ENCODE measurements at regions not wholly inside any gene's neighbourhood (a gene's known extent, or its start where the extent isn't known, plus 50 kb on each side); places are given as distances from the start of the nearest gene placed in this dataset.
"Not testable (repeated sequence)": the region's sequence is repeated elsewhere in the genome, so short reads cannot be mapped to it uniquely, and the experiment has no call there.

DNA sequence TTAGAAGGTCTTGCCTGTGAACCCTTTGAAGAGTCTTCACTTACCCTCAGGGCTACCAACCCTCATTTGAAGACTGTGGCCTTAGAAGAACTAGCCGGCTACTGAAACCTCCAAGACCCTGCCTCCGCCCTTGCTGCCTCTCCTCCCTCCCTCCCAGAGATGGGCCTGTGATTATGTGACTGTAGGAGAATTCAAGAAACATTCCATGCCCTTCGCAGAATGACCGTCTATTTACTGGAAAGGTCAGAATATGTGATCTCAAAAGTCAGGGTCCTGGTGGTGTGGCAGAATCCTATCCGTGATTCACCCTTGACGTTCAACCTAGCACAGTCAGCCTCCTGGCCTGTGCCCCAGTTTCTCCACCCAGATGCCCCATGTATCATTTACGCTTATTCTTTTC, 109.6 kb downstream of the CTNND1 start:
- H3K36me3 Mint-ChIP-seq (ENCODE audit: low read depth), result no peaks in the 10 kb centered on the region
- peaks cover 6% of the 10 kb centered on the region for H3K4me1 Mint-ChIP-seq (ENCODE audit: low read depth)
- H3K27me3 Mint-ChIP-seq, result peaks cover 4% of the 10 kb centered on the region
- no peak overlapping the region for H3K27ac Mint-ChIP-seq
- H3K4me3 Mint-ChIP-seq, result no peak overlapping the region
- H3K9me3 Mint-ChIP-seq, result no peaks in the 10 kb centered on the region

DNA sequence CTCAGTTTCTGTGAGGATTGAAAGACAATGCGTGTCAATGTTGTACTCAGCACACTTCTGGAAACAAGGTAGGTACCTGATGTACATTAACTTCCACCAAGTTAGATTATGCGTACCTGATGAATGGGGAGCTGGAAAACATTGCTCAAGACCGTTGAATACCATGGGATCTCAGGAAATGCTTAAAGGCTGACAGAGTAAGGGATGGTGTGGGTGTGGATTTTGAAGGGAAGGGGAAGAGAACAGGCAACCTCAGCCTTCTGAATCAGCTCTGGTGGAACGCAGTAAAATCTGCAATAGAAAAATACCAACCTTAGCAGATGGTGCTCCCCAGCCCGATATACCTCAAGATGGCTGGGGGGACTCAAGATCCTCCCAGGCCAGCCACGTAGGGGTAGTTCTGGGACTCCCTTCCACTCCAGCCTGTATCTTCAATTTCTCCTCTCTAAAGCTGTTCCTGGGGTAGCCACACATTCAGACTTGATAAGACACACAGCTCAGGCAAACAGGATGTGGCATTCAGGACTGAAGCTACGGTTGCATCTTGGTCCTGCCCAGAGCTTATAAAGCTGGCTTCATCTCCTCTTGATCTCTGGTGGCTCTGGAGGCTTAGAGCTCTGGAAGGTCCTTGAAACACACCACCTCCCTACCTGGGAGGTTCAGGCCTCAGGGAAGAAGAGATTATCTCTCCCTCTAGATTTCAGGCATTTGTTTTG, 111.8 kb downstream of the CTNND1 start:
- H3K4me1 Mint-ChIP-seq (ENCODE audit: low read depth), result peaks cover 6% of the 10 kb centered on the region
- H3K4me3 Mint-ChIP-seq, result no peak overlapping the region
- peaks cover 4% of the 10 kb centered on the region for H3K27me3 Mint-ChIP-seq
- no peak overlapping the region for H3K27ac Mint-ChIP-seq
- H3K36me3 Mint-ChIP-seq (ENCODE audit: low read depth), result no peaks in the 10 kb centered on the region
- no peaks in the 10 kb centered on the region for H3K9me3 Mint-ChIP-seq

GRCh38 chr11:57874981-57875380, 113.4 kb downstream of the CTNND1 start:
- Mint-ChIP-seq H3K4me1 (ENCODE audit: low read depth) (peaks cover 6% of the 10 kb centered on the region), H3K9me3 (no peaks in the 10 kb centered on the region), H3K27me3 (no peaks in the 10 kb centered on the region), H3K36me3 (ENCODE audit: low read depth) (no peaks in the 10 kb centered on the region), H3K27ac (no peak overlapping the region), H3K4me3 (no peak overlapping the region)

- Mint-ChIP-seq H3K27me3 (peaks cover 9% of the 10 kb centered on the region), H3K4me1 (ENCODE audit: low read depth) (peaks cover 5% of the 10 kb centered on the region), H3K4me3 (no peak overlapping the region), H3K27ac (no peak overlapping the region), H3K36me3 (ENCODE audit: low read depth) (no peaks in the 10 kb centered on the region), H3K9me3 (no peaks in the 10 kb centered on the region)
These were observed 120.0 kb downstream of the CTNND1 start for GRCh38 chr11:57881647-57882046.

GRCh38 chr11:57883630-57884029, 122.0 kb downstream of the CTNND1 start:
- peaks cover 9% of the 10 kb centered on the region for H3K27me3 Mint-ChIP-seq
- H3K27ac Mint-ChIP-seq, result no peak overlapping the region
- no peaks in the 10 kb centered on the region for H3K36me3 Mint-ChIP-seq (ENCODE audit: low read depth)
- no peaks in the 10 kb centered on the region for H3K9me3 Mint-ChIP-seq
- H3K4me3 Mint-ChIP-seq, result no peak overlapping the region
- peaks cover 5% of the 10 kb centered on the region for H3K4me1 Mint-ChIP-seq (ENCODE audit: low read depth)

- Mint-ChIP-seq H3K36me3 (ENCODE audit: low read depth) (no peaks in the 10 kb centered on the region), H3K9me3 (no peaks in the 10 kb centered on the region)
These were observed 123.9 kb downstream of the CTNND1 start for GRCh38 chr11:57885298-57886050.

GRCh38 chr11:57888386-57888785, 126.8 kb downstream of the CTNND1 start:
- H3K36me3 Mint-ChIP-seq (ENCODE audit: low read depth), result no peaks in the 10 kb centered on the region
- no peaks in the 10 kb centered on the region for H3K9me3 Mint-ChIP-seq
- H3K27ac Mint-ChIP-seq, result no peak overlapping the region
- H3K4me3 Mint-ChIP-seq, result no peak overlapping the region
- no peaks in the 10 kb centered on the region for H3K4me1 Mint-ChIP-seq (ENCODE audit: low read depth)
- peaks cover 17% of the 10 kb centered on the region for H3K27me3 Mint-ChIP-seq

More at GRCh38 chr11:57885298-57886050, 123.9 kb downstream of the CTNND1 start:
- no peak overlapping the region for H3K27ac Mint-ChIP-seq
- H3K4me3 Mint-ChIP-seq, result no peak overlapping the region
- H3K4me1 Mint-ChIP-seq (ENCODE audit: low read depth), result peaks cover 5% of the 10 kb centered on the region
- H3K27me3 Mint-ChIP-seq, result peaks cover 9% of the 10 kb centered on the region

- Mint-ChIP-seq H3K27me3 (peaks cover 12% of the 10 kb centered on the region), H3K36me3 (ENCODE audit: low read depth) (no peaks in the 10 kb centered on the region), H3K4me3 (no peak overlapping the region), H3K27ac (no peak overlapping the region), H3K9me3 (peaks cover 5% of the 10 kb centered on the region), H3K4me1 (ENCODE audit: low read depth) (no peaks in the 10 kb centered on the region)
These were observed 128.9 kb downstream of the CTNND1 start for GRCh38 chr11:57890521-57890920.

GRCh38 chr11:57893200-57893599, 130.5 kb upstream of the OR9Q1 start:
- not testable (repeated sequence) for H3K4me1 Mint-ChIP-seq (ENCODE audit: low read depth); H3K4me3 Mint-ChIP-seq; H3K9me3 Mint-ChIP-seq; H3K27ac Mint-ChIP-seq; H3K36me3 Mint-ChIP-seq (ENCODE audit: low read depth)
- peaks cover 16% of the 10 kb centered on the region for H3K27me3 Mint-ChIP-seq

GRCh38 chr11:57896361-57897145, 127.1 kb upstream of the OR9Q1 start:
- no peaks in the 10 kb centered on the region for H3K36me3 Mint-ChIP-seq (ENCODE audit: low read depth)
- no peaks in the 10 kb centered on the region for H3K4me1 Mint-ChIP-seq (ENCODE audit: low read depth)
- H3K4me3 Mint-ChIP-seq, result no peak overlapping the region
- peaks cover 13% of the 10 kb centered on the region for H3K27me3 Mint-ChIP-seq
- H3K9me3 Mint-ChIP-seq, result peaks cover 5% of the 10 kb centered on the region
- H3K27ac Mint-ChIP-seq, result no peak overlapping the region

DNA sequence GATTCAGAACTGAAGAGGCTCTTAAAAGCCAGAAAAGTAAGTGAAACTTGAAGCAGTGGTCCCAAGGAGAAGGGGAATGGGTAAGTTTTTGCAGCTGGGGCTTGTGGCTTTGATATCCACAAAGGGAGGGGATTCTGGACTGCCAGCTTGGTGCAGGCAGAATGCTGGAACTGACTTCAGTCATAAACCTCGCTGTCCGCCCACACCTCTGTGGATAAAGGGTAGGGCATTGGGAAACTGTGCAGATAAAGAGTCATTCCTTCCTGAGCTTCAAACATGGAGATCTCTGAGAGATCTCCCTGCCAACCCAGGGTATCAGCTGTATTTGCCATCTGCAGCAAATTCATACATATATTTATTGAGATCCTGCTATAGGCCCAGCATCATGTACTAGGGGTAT, 124.3 kb upstream of the OR9Q1 start:
- peaks cover 12% of the 10 kb centered on the region for H3K4me1 Mint-ChIP-seq (ENCODE audit: low read depth)
- peaks cover 10% of the 10 kb centered on the region for H3K27me3 Mint-ChIP-seq
- H3K27ac Mint-ChIP-seq, result no peak overlapping the region
- H3K4me3 Mint-ChIP-seq, result no peak overlapping the region
- H3K9me3 Mint-ChIP-seq, result peaks cover 5% of the 10 kb centered on the region
- H3K36me3 Mint-ChIP-seq (ENCODE audit: low read depth), result no peaks in the 10 kb centered on the region

- Mint-ChIP-seq H3K4me1 (ENCODE audit: low read depth) (peaks cover 12% of the 10 kb centered on the region), H3K36me3 (ENCODE audit: low read depth) (no peaks in the 10 kb centered on the region), H3K9me3 (no peaks in the 10 kb centered on the region), H3K27me3 (peaks cover 10% of the 10 kb centered on the region), H3K4me3 (no peak overlapping the region), H3K27ac (no peak overlapping the region)
These were observed 123.4 kb upstream of the OR9Q1 start for GRCh38 chr11:57900320-57900719.

DNA sequence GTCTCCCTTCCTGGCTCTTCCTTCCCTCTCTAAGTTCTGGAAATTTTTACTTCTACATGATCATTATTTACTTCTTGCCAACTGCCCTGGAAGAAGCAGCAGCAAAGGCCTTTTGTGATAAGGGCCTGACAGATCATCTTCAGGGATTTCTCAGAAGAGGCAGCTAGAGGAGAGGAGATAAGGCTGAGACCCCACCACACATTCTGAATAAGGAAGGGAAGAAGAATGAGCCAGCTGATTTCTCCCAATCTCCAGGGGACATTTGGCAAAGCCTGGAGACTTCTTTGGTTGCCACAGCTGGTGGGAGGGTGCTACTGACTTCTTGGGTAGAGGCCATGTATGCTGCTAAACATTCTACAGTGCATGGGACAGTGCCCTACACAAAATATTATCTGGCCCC, 122.4 kb upstream of the OR9Q1 start:
- Mint-ChIP-seq H3K4me1 (ENCODE audit: low read depth) (peaks cover 12% of the 10 kb centered on the region), H3K36me3 (ENCODE audit: low read depth) (no peaks in the 10 kb centered on the region), H3K27me3 (peaks cover 10% of the 10 kb centered on the region), H3K4me3 (no peak overlapping the region), H3K27ac (no peak overlapping the region), H3K9me3 (no peaks in the 10 kb centered on the region)

DNA sequence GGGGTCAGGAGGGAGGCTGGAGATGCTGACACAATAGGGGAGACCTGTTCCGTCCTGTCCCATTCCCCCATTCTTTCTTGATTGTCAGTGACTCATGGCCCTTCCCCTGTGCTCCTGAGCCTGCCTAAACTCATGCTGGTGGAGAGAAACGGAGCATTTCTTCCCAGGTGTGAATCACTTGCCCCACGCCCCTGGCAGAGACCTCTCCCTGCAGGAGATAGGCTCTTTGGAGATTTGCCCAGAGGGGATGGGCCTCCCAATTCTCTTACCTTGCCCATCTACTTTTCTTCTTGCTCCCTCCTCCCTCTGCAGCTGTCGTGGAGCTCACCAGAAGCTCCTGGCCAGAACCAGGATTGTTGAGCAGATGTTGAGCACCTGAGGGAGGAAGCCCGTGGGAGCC, 121.9 kb upstream of the OR9Q1 start:
- Mint-ChIP-seq H3K27ac (no peak overlapping the region), H3K36me3 (ENCODE audit: low read depth) (no peaks in the 10 kb centered on the region), H3K9me3 (no peaks in the 10 kb centered on the region), H3K27me3 (peaks cover 10% of the 10 kb centered on the region), H3K4me1 (ENCODE audit: low read depth) (peaks cover 12% of the 10 kb centered on the region), H3K4me3 (no peak overlapping the region)

- no peaks in the 10 kb centered on the region for H3K36me3 Mint-ChIP-seq (ENCODE audit: low read depth)
- H3K27ac Mint-ChIP-seq, result no peak overlapping the region
- H3K4me3 Mint-ChIP-seq, result no peak overlapping the region
- peaks cover 3% of the 10 kb centered on the region for H3K27me3 Mint-ChIP-seq
- peaks cover 12% of the 10 kb centered on the region for H3K4me1 Mint-ChIP-seq (ENCODE audit: low read depth)
- H3K9me3 Mint-ChIP-seq, result no peaks in the 10 kb centered on the region
These were observed 120.7 kb upstream of the OR9Q1 start for GRCh38 chr11:57903011-57903410.
